ENCODE measurements at regions not wholly inside any gene's neighbourhood (a gene's known extent, or its start where the extent isn't known, plus 50 kb on each side); places are given as distances from the start of the nearest gene placed in this dataset.
"Not testable (repeated sequence)": the region's sequence is repeated elsewhere in the genome, so short reads cannot be mapped to it uniquely, and the experiment has no call there.

- no peak for TF ChIP-seq CTCF (IDR thresholded peaks at IDR 0.05; ENCODE audit: control extremely low read depth, extremely low read depth, low read depth, missing control alignments)
- ChIA-PET POLR2A (no interaction called here), CTCF (interaction anchor here (1.1 to 1.5 kb wide), 2 partner anchors 9 to 13 kb away, joined by 3 to 4 read pairs; no protein-coding TSS in a partner anchor)
- DNase-seq (ENCODE audit: extremely low spot score) = no peak
These were observed 86.1 kb upstream of the RBFOX1 start for GRCh38 chr16:7246578-7246977.

GRCh38 chr16:7239547-7239946 lies 93.1 kb upstream of the RBFOX1 start:
- no peak for TF ChIP-seq CTCF (IDR thresholded peaks at IDR 0.05; ENCODE audit: control extremely low read depth, extremely low read depth, low read depth, missing control alignments)

DNA sequence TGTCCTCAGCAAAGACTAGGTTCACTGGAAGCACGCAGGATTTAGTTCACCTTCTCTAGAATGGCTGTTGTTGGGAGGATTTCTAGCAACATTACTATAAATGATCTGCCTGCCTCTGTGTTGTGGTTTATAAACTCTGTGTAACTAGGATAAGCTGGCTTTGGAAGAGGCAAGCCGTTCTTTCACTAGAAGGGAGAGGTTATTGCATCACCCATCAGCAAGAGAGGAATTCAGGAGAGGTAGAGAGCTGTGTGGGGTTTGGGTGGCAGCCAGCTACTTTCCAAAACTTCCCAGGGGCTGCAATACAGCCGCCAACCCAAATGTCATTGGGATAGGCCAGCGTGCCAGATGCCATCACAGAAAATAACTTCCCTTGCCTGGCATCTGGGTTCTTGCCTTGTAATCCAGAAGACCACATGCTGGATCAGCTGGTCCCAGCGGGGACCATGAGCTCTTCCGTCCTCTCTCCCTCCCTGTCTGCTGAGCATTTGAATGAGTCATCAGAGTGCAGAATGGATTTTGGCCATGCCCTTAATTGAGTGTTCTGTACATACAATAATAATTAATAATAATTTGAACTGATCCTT lies 95.7 kb upstream of the RBFOX1 start:
- POLR2A ChIA-PET = no interaction called here
- DNase-seq (ENCODE audit: extremely low spot score) = no peak
- no peak for TF ChIP-seq CTCF (IDR thresholded peaks at IDR 0.05; ENCODE audit: control extremely low read depth, extremely low read depth, low read depth, missing control alignments)
- CTCF ChIA-PET = no interaction called here

More at GRCh38 chr16:7239547-7239946, 93.1 kb upstream of the RBFOX1 start:
- POLR2A ChIA-PET = no interaction called here
- DNase-seq (ENCODE audit: extremely low spot score) = no peak
- CTCF ChIA-PET = no interaction called here

- no peak for TF ChIP-seq CTCF (IDR thresholded peaks at IDR 0.05; ENCODE audit: control extremely low read depth, extremely low read depth, low read depth, missing control alignments)
- ChIA-PET POLR2A (no interaction called here), CTCF (interaction anchor here (1.1 to 1.4 kb wide), 3 partner anchors 12 to 15 kb away, joined by 3 to 4 read pairs (median 3); no protein-coding TSS in a partner anchor)
- no peak for DNase-seq (ENCODE audit: extremely low spot score)
These were observed 98.7 kb upstream of the RBFOX1 start for GRCh38 chr16:7233975-7234374.

- ChIA-PET CTCF (no interaction called here), POLR2A (no interaction called here)
- TF ChIP-seq CTCF (IDR thresholded peaks at IDR 0.05; ENCODE audit: control extremely low read depth, extremely low read depth, low read depth, missing control alignments) = no peak
- no peak for DNase-seq (ENCODE audit: extremely low spot score)
These were observed 100.9 kb upstream of the RBFOX1 start for GRCh38 chr16:7231762-7232161.

DNA sequence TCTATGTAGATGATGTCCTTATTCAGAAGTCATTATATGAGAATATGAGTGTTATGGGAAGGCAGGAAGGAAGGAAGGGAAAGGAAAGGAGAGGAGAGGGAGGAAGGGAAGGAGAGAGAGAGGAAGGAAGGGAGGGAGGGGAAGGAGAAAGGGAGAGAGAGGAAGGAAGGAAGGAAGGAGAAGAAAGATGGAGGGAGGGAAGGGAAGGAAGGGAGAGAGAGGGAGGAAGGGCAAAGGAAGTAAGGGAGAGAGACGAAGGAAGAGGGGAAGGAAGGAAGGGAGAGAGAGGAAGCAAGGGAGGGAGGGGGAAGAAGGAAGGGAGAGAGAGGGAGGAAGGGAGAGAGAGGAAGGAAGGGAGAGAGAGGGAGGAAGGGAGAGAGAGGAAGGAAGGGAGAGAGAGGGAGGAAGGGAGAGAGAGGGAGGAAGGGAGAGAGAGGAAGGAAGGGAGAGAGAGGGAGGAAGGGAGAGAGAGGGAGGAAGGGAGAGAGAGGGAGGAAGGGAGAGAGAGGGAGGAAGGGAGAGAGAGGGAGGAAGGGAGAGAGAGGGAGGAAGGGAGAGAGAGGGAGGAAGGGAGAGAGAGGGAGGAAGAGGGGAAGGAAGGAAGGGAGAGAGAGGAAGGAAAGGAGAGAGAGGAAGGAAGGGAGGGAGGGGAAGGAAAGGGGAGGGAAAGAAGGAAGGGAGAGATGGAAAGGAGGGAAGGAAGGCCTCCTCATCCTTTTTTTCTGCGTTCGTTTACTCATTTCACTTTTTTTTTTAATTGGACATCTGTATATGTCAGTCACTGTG lies 103.0 kb upstream of the RBFOX1 start:
- POLR2A ChIA-PET; CTCF ChIA-PET; DNase-seq (ENCODE audit: extremely low spot score): not testable (repeated sequence)

DNA sequence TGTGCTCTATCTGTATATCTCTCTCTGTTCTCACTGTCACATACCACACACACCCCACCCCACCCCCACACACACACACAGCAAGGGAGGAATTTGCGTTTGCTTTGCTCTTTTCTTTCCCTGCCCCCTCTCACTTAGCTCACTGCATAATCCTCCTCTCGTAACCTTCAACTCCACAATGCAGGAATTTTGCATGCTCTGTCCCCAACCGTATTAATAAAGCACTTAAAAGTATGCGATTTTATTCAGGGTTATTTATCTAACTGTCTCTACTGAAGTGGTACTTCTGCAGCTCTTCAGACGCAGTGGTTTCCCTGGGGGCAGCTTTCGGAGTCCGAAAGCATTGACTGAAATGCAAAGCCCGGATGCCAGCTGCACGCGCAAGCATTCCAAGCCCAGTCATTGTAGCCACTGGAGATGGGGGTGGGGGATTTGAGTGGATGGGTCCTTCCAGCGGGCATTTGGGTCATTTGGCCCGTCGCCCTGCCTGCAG lies 105.4 kb upstream of the RBFOX1 start:
- CTCF ChIA-PET = no interaction called here
- DNase-seq (ENCODE audit: extremely low spot score) = no peak
- POLR2A ChIA-PET = no interaction called here
- no peak for TF ChIP-seq CTCF (IDR thresholded peaks at IDR 0.05; ENCODE audit: control extremely low read depth, extremely low read depth, low read depth, missing control alignments)
